ENCODE measurements at regions not wholly inside any gene's neighbourhood (a gene's known extent, or its start where the extent isn't known, plus 50 kb on each side); places are given as distances from the start of the nearest gene placed in this dataset.

DNA sequence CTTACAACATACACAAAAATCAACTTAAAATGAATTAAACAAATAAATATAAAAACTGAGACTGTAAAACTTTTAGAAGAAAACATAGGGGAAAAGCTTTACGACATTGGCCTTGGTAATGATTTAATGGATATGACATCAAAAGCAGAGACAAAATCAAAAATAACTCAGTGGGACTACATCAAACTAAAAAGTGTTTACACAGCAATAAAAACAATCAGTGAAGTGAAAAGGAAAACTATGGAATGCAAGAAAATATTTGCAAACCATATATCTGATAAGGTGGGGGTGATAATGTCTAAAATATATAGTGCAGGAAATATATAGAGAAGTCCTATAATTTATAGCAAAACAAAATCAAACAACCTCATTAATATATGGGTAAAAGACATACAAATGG is 364.4 kb upstream of the INTU start:
- TF ChIP-seq, protein P1, sequence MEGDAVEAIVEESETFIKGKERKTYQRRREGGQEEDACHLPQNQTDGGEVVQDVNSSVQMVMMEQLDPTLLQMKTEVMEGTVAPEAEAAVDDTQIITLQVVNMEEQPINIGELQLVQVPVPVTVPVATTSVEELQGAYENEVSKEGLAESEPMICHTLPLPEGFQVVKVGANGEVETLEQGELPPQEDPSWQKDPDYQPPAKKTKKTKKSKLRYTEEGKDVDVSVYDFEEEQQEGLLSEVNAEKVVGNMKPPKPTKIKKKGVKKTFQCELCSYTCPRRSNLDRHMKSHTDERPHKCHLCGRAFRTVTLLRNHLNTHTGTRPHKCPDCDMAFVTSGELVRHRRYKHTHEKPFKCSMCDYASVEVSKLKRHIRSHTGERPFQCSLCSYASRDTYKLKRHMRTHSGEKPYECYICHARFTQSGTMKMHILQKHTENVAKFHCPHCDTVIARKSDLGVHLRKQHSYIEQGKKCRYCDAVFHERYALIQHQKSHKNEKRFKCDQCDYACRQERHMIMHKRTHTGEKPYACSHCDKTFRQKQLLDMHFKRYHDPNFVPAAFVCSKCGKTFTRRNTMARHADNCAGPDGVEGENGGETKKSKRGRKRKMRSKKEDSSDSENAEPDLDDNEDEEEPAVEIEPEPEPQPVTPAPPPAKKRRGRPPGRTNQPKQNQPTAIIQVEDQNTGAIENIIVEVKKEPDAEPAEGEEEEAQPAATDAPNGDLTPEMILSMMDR (IDR thresholded peaks at IDR 0.05 in 4 of 5, conservative IDR thresholded peaks at IDR 0.05 in 1 of 5) = no peak
- no peak for TF ChIP-seq POLR2A (IDR thresholded peaks at IDR 0.05)
